GM12872 (cell line): ENCODE measurements at regions not wholly inside any gene's neighbourhood (a gene's known extent, or its start where the extent isn't known, plus 50 kb on each side); places are given as distances from the start of the nearest gene placed in this dataset.

Source experiments
- TF ChIP-seq, protein P1 (sequence below): IDR thresholded peaks from 3 replicates; pipeline ENCODE4 v1.5.1; 2011; ENCODE audit warnings: low read depth, mild to moderate bottlenecking, low read length, moderate library complexity; ENCODE audit not compliant: insufficient read depth

DNA sequence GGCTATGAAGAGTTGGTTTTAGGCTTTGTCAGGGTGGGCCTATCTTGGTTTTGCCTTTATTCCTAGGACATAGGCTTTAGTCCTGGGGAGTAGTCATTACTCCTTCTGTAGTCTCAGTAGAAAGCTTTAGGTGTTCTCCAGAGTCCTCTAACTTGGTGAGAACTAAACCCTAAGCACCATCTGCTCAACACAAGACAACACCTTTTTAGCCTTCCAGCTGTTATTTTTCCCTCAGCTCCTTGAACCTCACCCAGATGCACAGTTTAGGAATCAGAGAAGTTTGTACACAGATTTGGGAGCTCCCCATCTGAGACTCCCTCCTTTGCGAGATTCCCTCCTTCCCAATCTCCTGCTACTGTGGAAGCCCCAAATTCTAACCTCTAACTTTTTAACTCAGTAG, 141.3 kb downstream of the QRSL1 start:
- TF ChIP-seq, protein P1, sequence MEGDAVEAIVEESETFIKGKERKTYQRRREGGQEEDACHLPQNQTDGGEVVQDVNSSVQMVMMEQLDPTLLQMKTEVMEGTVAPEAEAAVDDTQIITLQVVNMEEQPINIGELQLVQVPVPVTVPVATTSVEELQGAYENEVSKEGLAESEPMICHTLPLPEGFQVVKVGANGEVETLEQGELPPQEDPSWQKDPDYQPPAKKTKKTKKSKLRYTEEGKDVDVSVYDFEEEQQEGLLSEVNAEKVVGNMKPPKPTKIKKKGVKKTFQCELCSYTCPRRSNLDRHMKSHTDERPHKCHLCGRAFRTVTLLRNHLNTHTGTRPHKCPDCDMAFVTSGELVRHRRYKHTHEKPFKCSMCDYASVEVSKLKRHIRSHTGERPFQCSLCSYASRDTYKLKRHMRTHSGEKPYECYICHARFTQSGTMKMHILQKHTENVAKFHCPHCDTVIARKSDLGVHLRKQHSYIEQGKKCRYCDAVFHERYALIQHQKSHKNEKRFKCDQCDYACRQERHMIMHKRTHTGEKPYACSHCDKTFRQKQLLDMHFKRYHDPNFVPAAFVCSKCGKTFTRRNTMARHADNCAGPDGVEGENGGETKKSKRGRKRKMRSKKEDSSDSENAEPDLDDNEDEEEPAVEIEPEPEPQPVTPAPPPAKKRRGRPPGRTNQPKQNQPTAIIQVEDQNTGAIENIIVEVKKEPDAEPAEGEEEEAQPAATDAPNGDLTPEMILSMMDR = no peak

DNA sequence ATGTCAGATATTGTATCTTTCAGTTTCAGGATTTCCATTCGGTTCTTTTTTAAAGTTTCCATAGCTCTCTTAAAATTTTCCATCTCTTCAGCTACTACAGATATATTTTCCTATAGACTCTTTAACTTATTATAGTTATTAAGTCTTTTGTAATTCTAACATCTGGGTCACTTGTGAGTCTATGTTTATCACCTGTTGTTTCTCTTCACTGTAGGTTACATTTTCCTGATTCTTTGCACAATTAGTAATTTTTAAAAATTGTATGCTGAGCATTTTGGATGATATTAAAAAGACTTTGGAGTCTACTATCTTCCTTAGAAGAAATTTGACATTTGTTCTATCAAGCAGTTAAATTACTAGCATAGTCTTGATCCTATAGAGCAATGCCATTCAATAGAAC, 140.7 kb downstream of the QRSL1 start:
- TF ChIP-seq, protein P1 = no peak

DNA sequence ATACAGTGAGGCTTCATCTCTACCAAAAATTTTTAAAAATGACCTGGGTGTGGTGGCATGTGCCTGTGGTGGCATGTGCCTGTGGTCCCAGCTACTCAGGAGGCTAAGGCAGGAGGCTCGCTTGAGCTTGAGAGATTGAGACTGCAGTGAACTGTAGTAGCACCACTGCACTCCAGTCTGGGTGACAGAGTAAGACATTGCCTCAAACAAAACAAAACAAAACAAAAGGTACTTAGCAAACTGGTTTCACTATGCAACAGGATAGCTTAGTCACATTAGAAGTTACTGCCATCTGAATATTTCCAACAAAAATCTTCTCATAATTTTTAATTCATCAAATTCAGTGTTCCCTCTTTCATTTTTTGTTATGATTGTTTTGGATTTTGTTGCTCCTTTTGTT, 137.9 kb downstream of the QRSL1 start:
- TF ChIP-seq, protein P1 = no peak

DNA sequence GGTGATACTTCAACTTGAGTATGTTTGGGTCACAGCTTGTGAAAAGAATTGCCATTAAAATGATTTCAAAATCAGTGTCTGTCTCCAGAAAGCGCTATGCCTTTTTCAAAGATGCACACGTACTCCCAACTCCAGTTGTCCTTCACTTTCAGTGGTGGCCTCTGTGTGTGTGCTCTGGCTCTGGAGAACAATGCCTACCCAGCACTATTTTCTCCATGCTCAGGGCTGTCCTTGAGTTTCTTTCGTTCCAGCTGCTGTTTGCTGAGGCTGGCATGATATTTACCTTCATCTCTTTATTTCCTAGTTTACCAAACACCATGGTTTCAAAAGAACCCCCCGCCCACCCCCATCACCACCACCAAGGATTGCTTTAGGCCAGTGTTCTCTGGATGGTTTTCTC, 136.8 kb downstream of the QRSL1 start:
- TF ChIP-seq, protein P1 = no peak

DNA sequence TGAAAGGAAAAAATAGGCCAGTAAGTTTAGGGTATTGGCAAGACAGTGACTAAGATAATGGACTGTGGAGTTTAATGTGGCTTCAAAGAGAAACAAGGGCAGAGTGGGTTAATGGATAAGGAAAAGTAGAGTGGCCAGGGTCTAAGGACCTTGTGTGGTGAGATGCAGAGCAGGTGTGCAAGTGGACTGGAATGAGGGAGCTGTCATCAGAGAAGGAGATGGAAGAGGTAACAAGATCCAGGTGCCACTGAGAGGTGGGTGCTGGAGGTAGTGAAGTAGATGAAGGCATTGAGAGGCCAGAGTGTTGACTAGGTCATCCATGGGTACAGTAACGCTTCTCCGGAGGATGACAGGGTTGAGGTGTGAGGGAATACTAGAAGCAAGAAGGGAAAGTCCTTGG, 136.1 kb downstream of the QRSL1 start:
- TF ChIP-seq, protein P1 = no peak

DNA sequence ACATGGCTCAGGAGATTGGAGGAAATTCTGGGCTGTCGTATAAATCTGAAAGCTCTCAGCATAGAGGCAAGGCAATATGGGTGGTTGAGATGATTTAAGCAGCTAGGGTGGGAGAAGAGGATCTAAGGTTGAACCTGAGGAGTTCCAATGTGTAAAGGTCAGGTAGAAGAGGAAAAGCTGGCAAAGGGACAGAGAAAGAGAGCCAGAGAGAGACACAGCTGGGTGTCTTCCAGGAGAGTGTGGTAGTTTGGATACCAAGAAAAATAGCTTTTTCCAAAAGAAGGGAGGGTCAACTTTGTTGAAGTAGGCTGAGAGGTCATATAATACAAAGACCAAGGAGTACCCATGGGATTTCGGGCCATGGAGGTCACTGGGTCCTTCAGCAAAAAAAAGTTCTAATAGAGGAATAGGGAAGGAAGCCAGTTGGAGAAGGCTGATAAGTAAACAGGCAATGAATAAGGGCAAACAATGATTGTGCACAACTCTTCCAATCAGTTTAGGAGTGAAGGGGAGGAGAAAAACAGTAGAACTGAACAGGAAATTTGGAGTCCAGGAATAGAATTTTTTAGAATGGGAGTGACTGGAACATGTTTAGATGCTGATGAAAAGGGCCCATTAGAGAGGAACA, 135.1 kb downstream of the QRSL1 start:
- TF ChIP-seq, protein P1 = no peak

DNA sequence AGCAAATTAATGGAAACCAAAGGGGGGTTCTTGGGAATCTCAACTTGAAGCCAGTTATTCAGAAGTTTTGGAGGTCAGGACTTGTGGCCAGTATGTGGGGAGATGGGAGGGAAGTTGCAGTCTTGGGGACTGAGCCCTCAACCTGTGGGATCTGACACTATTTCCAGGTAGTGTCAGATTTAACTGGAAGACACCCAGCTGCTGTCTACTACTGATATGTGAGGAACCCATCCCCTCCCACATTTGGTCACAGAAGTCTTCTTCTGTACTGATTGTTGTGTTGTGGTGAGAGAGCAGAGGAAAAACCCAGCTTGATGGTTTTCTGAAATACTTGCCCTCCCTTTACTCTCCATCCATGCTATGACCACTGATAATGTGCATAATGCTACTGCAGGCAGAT, 134.0 kb downstream of the QRSL1 start:
- TF ChIP-seq, protein P1 = no peak
